AG09319 (cell line): ENCODE measurements at regions not wholly inside any gene's neighbourhood (a gene's known extent, or its start where the extent isn't known, plus 50 kb on each side); places are given as distances from the start of the nearest gene placed in this dataset.
A peak's percentile ranks its signal among the peaks of the same experiment; 100 is the strongest.

Source experiments
- DNase-seq: peaks from one replicate; pipeline ENCODE4 v3.0.0-alpha.2; 2010; ENCODE audit warnings: low read depth; ENCODE audit errors: extremely low read depth
- CTCF ChIP-seq: IDR thresholded peaks from 2 replicates; pipeline ENCODE4 v1.5.1; 2011; ENCODE audit warnings: low read depth, mild to moderate bottlenecking, inconsistent platforms, low read length, moderate library complexity

DNA sequence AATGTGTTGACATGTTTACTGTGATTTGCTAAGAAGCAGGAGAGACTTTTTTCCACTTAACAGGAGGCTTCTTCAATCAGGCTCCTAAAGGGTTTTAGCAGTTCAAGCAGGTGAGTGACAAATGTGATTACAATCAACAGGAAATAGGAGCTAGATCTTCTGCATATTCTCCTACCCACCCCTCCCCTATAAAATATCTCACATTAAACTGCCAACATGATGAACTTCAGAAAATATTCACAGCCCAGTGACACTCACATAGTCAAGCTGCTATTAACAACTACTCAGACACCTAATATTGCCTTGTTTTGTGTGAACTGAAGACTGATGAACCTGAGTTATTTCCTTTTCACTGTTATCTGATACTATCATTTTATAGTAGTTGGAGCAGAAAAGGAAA, 55.9 kb upstream of the ANTXR2 start:
- DNase-seq = no peak
- no peak for TF ChIP-seq CTCF

DNA sequence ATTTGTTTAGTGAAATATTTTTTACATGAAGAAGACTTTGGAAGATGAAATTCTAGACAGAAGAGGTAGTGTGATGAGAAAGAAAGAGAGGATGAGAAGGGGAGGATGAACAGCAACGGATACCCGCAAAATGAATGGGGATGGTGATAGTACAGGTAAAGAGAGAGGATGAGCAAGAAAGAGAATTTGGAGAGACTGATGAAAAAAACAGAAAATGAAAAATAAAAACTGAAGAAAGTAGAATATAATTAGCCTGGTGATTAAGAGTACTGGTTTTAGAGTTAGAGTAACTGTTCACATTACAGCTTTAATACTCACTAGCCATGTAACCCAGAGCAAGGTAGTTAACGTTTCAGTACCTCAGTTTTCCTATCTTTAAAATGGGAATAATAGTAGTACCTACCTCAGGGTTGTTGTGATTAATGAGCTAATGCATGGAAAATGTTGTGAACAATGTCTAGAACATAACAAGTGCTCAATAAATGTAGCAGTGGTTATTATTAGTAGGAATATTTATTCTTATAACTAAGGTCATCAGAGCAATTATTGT, 54.9 kb upstream of the ANTXR2 start:
- TF ChIP-seq CTCF = no peak
- DNase-seq = no peak

DNA sequence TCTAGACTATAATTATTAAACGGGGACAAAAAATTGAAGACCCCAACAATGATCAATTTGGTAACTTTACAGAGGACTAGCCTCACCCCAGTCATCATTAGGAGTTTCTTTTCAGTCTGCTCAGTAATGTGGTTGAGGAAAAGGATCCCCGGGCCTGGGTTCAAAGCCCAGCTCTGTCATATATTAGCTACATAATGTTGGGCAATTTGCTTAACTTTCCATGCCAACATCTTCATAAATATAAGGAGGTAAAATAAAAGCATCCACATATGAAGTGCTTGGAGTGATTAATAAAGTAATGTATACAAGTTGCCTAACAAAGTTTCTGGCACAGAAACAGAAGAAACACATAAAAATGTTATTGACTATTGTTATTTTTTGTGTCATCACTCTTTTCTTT, 53.4 kb upstream of the ANTXR2 start:
- TF ChIP-seq CTCF = no peak

DNA sequence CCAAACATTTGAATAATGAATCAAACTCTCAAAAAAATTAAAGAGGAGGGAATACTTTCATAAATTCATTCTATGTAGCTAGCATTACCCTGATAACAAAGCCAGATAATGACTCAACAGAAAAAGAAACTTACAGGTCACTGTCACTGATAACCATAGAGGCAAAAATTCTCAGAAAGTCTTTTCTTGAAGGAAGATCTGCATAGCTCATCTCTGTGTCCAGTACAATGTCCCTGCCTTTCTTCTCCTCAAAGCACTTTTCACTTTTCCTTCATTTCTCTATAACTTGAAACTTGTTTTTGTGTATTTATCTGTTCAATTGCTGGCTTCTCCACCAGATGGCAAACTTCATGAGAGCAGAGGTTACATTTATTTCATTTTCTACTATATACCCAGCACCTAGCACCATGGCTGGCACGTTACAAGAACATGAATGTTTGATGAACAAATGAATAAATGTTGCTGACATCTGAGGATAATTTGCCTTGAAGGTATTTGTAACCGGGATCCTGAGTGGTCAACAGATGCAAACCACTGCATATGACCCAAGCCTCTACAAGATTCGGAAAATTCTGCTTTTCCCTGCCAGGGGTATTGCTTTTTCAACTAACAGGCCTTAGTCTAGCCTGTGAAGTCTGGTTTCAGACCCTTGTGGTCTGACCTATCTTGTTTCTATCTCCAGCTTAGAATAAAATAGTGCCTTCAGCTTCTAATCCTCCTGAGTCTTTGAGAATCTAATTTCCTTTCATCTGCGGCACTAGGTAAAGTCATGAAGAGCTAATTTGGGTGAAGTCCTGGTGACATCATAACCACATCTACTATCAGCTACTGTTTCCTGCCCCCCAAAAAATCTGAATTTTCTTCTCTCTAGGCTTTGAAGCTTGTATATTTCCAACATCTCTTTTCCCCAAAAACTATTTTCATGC, 52.5 kb upstream of the ANTXR2 start:
- DNase-seq = no peak
- TF ChIP-seq CTCF = peak; percentile 64

More for the DNA sequence above, 53.4 kb upstream of the ANTXR2 start:
- DNase-seq = no peak

DNA sequence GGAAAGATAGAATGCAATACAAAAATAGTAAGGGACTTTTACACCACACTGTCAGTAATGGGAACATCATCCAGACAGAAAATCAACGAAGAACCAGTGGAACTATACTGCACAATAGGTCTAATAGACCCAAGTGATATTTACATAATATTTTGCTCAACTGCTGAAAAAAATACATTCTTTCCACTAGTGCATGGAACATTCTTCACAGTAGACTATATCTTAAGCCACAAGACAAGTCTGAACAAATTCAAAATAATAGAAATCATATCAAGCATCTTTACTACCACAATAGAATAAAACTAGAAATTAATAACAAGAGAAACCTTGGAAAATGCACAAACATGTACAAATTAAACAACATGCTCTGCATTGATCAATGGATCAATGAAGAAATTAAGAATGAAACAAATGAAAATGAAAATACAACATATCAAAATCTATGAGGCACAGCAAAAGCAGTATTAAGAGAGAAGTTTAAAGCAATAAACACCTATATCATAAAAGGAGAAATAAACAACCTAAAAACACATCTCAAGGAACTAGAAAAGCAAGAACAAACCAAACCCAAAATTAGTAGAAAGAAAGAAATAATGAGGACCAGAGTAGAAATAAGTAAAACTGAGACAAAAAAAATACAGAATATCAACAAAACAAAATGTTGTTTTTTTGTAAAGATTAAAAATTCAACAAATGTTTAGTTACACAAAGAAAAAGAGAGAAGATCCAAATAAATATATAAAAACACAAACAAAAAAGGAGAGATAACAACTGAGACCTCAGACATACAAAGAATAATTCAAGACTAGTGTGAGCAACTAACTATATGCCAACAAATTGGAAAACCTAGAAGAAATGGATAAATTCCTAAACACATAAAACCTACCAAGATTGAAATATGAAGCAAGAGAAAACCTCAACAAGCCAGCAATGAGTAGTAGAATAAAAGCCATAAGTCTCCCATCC, 51.5 kb upstream of the ANTXR2 start:
- no peak for DNase-seq
- TF ChIP-seq CTCF = no peak
